Right atrium auricular region (tissue), 2 donors: ENCODE measurements at regions not wholly inside any gene's neighbourhood (a gene's known extent, or its start where the extent isn't known, plus 50 kb on each side); places are given as distances from the start of the nearest gene placed in this dataset.

Experiments
- DNase-seq: peaks from one replicate; pipeline ENCODE4 v3.0.0-alpha.2; 2019; ENCODE audit warnings: low spot score
- H3K27ac ChIP-seq, 2 donors: fragments of 200-600 bp; sonication (generic); 1 replicate in 1 of 2; 2 replicates in 1 of 2; pipeline ENCODE4 v1.5.1; 2016 to 2019
- H3K27me3 ChIP-seq, 2 donors: fragments of 200-600 bp; sonication (generic); one replicate each; pipeline versions ENCODE4 v1.5.1 to v1.6.0; 2017 to 2019
- H3K36me3 ChIP-seq: fragments of 200-600 bp; sonication (generic); one replicate; pipeline ENCODE4 v1.5.1; 2016
- H3K4me1 ChIP-seq, 2 donors: fragments of 200-600 bp; sonication (generic); one replicate each; pipeline versions ENCODE4 v1.5.1 to v1.6.0; 2017 to 2019
- H3K4me3 ChIP-seq, 2 donors: fragments of 200-600 bp; sonication (generic); 1 replicate in 1 of 2; 2 replicates in 1 of 2; pipeline ENCODE4 v1.5.1; 2017 to 2019; ENCODE audit warnings: mild to moderate bottlenecking in 1 of 2, moderate library complexity in 1 of 2
- H3K9me3 ChIP-seq, 2 donors: fragments of 200-600 bp; sonication (generic); one replicate each; pipeline ENCODE4 v1.5.1; 2019
- CTCF ChIP-seq, 2 donors: fragments of 200-600 bp; sonication (generic); IDR thresholded peaks; one replicate each; pipeline ENCODE4 v1.5.1; 2019; ENCODE audit warnings: antibody characterized with exemption in 2 of 2

DNA sequence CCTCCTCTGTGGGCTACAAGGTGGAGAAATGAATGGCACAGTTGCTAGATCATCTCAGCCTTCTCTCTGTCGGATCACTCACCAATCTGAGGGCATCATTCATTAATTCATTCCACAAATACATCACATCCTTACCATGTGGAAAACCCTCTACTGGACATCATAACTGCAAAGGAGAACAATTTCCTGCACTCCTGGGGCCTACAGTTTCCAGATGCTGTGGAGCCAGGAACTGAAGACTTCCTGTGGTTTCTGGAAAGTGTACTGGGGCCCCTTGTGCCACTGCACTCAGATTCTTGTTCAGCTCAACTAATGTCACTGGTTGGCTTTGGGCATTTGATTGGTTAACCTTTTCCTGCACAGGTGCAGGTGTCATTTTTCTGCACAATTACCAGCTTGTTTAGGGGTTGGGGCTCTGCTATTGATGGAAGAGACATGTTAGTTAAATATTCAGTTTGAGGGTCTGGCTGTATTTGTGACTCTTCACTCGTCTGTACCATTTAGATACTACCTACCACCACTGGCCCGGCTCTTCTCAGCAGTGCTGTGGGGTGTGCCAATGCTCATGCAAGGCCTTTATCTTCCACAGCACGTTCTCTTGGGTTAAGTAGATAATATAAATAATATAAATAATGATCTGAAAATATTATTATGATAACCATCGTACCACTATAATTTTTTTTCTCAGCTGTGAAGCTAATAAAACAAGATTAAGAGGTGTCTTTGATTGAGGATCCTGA, 427.3 kb downstream of the TSN start:
- Histone ChIP-seq H3K4me1 (peaks cover 0 to 3% of the 10 kb centered on the region in 2 donors), H3K9me3 (peaks cover 0 to 7% of the 10 kb centered on the region in 2 donors), H3K27me3 (no peaks in the 10 kb centered on the region), H3K4me3 (no peak overlapping the region), H3K27ac (no peak overlapping the region), H3K36me3 (no peaks in the 10 kb centered on the region)
- TF ChIP-seq CTCF (IDR thresholded peaks at IDR 0.05) = no peak
- DNase-seq = no peak

- Histone ChIP-seq H3K4me3 (no peak overlapping the region), H3K27me3 (no peaks in the 10 kb centered on the region), H3K9me3 (peaks cover 0 to 7% of the 10 kb centered on the region in 2 donors), H3K27ac (no peak overlapping the region), H3K4me1 (peaks cover 0 to 3% of the 10 kb centered on the region in 2 donors), H3K36me3 (no peaks in the 10 kb centered on the region)
- no peak for TF ChIP-seq CTCF (IDR thresholded peaks at IDR 0.05)
- DNase-seq = no peak
Observed at GRCh38 chr2:122183890-122184289, 428.4 kb downstream of the TSN start.

DNA sequence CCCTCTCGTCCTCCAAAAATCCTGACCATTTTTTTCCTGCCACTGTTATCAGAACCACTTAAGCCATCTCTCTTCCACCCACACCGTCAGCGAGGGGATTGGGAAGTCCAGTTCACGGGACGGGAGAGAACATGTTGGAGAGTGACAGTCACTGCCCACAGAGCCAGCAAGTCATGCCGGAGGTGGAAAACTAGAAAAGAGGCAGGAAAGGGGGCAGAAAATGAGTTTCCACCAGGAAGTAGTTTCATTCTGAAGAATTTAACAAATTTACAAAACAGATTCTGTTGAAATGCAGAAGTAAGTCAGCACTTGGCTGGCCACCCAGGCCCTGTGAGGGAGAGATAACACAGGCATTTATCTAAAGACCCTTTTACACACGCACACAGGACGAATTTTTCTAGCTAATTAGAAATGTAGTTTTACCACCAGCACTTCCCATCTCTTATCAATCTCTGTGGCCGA, 431.3 kb downstream of the TSN start:
- DNase-seq = no peak
- H3K27ac ChIP-seq = no peak overlapping the region

GRCh38 chr2:122191331-122191730, 435.9 kb downstream of the TSN start:
- no peaks in the 10 kb centered on the region for H3K9me3 ChIP-seq

More for the DNA sequence above, 431.3 kb downstream of the TSN start:
- no peak for TF ChIP-seq CTCF (IDR thresholded peaks at IDR 0.05)
- no peaks in the 10 kb centered on the region for H3K27me3 ChIP-seq
- H3K36me3 ChIP-seq = no peaks in the 10 kb centered on the region
- peaks cover 0 to 3% of the 10 kb centered on the region in 2 donors for H3K4me1 ChIP-seq
- H3K4me3 ChIP-seq = no peak overlapping the region
- no peaks in the 10 kb centered on the region for H3K9me3 ChIP-seq

DNA sequence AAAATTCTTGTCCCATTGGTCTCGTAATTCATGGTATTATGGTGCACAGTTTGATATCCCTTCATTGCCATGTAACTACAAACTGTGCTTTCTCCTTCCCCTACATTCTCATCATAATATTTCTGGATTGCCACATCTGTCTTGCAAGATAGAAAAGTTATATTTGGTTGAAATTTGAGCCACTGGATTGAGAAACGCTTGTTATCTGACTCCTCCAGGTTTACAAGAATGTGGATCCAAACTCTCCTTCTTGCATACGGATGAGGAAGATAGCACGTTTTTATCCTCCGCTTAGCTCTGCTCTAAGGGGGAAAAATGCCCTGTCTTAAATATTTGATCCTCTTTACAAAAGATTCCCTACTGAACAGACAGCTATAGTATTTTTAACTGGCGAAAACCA, 438.2 kb downstream of the TSN start:
- Histone ChIP-seq H3K27ac (no peak overlapping the region), H3K27me3 (no peaks in the 10 kb centered on the region), H3K9me3 (no peaks in the 10 kb centered on the region), H3K4me3 (no peak overlapping the region), H3K4me1 (no peaks in the 10 kb centered on the region), H3K36me3 (no peaks in the 10 kb centered on the region)
- no peak for DNase-seq
- TF ChIP-seq CTCF (IDR thresholded peaks at IDR 0.05) = no peak

More at GRCh38 chr2:122191331-122191730, 435.9 kb downstream of the TSN start:
- Histone ChIP-seq H3K4me1 (peaks cover 0 to 3% of the 10 kb centered on the region in 2 donors), H3K27me3 (no peaks in the 10 kb centered on the region), H3K36me3 (no peaks in the 10 kb centered on the region), H3K4me3 (no peak overlapping the region), H3K27ac (no peak overlapping the region)
- TF ChIP-seq CTCF (IDR thresholded peaks at IDR 0.05) = peak in 1 of 2 donors; percentile 31
- no peak for DNase-seq

DNA sequence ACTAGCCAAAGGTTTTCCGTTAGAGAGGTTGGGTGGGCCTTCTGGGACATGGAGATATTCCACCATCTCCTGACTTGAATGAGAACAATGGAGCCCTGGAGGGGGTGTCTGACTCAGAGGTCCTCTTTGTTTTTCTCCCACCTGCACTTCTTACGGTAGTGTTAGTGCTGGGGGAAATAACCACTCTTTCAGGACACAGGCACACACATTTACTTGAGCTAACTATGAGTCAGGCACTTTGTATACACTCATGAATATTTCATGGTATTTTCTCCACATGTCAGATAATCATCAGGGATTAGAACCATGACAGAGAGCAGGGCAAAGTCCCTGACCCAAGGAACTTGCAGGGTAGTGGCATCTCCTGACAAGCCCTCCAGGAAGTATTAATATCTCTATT, 439.1 kb downstream of the TSN start:
- no peaks in the 10 kb centered on the region for H3K36me3 ChIP-seq

More for the DNA sequence above, 439.1 kb downstream of the TSN start:
- Histone ChIP-seq H3K4me3 (no peak overlapping the region), H3K27ac (no peak overlapping the region), H3K9me3 (no peaks in the 10 kb centered on the region), H3K4me1 (no peaks in the 10 kb centered on the region), H3K27me3 (no peaks in the 10 kb centered on the region)
- TF ChIP-seq CTCF (IDR thresholded peaks at IDR 0.05) = no peak
- DNase-seq = no peak
